ENCODE measurements at regions not wholly inside any gene's neighbourhood (a gene's known extent, or its start where the extent isn't known, plus 50 kb on each side); places are given as distances from the start of the nearest gene placed in this dataset.

- TF ChIP-seq RAD21 (IDR thresholded peaks at IDR 0.05; ENCODE audit: low read depth) (no peak), ZBTB7A (IDR thresholded peaks at IDR 0.05; ENCODE audit: low read depth) (no peak), TAF1 (IDR thresholded peaks at IDR 0.05; ENCODE audit: low read depth) (no peak), EP300 (IDR thresholded peaks at IDR 0.05; ENCODE audit: borderline replicate concordance) (no peak), TEAD4 (IDR thresholded peaks at IDR 0.05) (no peak)
- TF ChIP-seq, protein P1, sequence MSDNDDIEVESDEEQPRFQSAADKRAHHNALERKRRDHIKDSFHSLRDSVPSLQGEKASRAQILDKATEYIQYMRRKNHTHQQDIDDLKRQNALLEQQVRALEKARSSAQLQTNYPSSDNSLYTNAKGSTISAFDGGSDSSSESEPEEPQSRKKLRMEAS (IDR thresholded peaks at IDR 0.05), result no peak
- TF ChIP-seq, protein P2, sequence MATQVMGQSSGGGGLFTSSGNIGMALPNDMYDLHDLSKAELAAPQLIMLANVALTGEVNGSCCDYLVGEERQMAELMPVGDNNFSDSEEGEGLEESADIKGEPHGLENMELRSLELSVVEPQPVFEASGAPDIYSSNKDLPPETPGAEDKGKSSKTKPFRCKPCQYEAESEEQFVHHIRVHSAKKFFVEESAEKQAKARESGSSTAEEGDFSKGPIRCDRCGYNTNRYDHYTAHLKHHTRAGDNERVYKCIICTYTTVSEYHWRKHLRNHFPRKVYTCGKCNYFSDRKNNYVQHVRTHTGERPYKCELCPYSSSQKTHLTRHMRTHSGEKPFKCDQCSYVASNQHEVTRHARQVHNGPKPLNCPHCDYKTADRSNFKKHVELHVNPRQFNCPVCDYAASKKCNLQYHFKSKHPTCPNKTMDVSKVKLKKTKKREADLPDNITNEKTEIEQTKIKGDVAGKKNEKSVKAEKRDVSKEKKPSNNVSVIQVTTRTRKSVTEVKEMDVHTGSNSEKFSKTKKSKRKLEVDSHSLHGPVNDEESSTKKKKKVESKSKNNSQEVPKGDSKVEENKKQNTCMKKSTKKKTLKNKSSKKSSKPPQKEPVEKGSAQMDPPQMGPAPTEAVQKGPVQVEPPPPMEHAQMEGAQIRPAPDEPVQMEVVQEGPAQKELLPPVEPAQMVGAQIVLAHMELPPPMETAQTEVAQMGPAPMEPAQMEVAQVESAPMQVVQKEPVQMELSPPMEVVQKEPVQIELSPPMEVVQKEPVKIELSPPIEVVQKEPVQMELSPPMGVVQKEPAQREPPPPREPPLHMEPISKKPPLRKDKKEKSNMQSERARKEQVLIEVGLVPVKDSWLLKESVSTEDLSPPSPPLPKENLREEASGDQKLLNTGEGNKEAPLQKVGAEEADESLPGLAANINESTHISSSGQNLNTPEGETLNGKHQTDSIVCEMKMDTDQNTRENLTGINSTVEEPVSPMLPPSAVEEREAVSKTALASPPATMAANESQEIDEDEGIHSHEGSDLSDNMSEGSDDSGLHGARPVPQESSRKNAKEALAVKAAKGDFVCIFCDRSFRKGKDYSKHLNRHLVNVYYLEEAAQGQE (IDR thresholded peaks at IDR 0.05; ENCODE audit: low read depth), result no peak
These were observed 287.0 kb downstream of the GASK1B start for GRCh38 chr4:157885811-157886210.

Data from Ishikawa (cell line).